ENCODE measurements at regions not wholly inside any gene's neighbourhood (a gene's known extent, or its start where the extent isn't known, plus 50 kb on each side); places are given as distances from the start of the nearest gene placed in this dataset.

DNA sequence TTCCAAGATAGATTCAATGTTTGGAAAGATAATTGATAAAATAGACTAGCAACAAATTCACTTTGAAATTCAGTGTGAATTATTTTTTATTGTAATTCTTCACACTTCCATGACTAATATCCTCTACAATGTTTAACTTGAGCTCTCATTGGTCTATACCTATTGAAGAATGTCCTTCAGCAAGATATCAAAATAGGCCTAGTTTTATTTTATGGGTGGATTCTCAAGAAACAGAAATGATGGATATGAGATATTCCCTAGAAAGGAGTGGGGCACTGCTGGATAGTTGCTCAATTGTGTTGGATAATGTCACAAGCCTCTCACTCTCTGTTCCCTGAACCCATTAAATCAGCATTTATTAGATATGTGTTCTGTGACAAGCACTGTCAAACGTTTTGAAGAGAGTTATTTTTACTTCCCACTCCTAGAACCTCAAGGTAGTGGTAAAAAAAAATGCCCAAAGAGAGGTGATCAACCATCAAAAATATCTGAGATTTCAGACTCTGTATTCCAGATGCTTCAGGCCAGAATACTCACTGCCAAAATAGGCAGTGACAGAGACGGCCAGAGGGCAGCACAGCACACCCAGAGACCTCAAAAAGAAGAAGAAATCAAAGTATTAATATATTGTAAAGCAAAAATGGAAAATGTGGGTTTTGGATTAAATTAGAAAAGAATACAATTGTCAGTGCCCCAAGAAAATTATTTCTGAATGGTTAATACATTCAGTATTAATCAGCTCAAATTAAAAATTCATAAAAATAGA is 87.5 kb downstream of the TRIB2 start:
- no peak for TF ChIP-seq EZH2phosphoT487 (IDR thresholded peaks at IDR 0.05; ENCODE audit: borderline replicate concordance, low read depth, low read length)
- TF ChIP-seq, protein P1, sequence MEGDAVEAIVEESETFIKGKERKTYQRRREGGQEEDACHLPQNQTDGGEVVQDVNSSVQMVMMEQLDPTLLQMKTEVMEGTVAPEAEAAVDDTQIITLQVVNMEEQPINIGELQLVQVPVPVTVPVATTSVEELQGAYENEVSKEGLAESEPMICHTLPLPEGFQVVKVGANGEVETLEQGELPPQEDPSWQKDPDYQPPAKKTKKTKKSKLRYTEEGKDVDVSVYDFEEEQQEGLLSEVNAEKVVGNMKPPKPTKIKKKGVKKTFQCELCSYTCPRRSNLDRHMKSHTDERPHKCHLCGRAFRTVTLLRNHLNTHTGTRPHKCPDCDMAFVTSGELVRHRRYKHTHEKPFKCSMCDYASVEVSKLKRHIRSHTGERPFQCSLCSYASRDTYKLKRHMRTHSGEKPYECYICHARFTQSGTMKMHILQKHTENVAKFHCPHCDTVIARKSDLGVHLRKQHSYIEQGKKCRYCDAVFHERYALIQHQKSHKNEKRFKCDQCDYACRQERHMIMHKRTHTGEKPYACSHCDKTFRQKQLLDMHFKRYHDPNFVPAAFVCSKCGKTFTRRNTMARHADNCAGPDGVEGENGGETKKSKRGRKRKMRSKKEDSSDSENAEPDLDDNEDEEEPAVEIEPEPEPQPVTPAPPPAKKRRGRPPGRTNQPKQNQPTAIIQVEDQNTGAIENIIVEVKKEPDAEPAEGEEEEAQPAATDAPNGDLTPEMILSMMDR (conservative IDR thresholded peaks at IDR 0.05; ENCODE audit: low read length) = no peak
